NCI-H524 treated with DMSO at 0.1 percent for 48 hours (cell line): ENCODE measurements at regions not wholly inside any gene's neighbourhood (a gene's known extent, or its start where the extent isn't known, plus 50 kb on each side); places are given as distances from the start of the nearest gene placed in this dataset.

Experiments
- DNase-seq: peaks from one replicate; lab custom pipeline; 2025; lab: John Stamatoyannopoulos, UW

GRCh38 chr15:46856839-46857502, 860.3 kb upstream of the SEMA6D start:
- DNase-seq: no peak

DNA sequence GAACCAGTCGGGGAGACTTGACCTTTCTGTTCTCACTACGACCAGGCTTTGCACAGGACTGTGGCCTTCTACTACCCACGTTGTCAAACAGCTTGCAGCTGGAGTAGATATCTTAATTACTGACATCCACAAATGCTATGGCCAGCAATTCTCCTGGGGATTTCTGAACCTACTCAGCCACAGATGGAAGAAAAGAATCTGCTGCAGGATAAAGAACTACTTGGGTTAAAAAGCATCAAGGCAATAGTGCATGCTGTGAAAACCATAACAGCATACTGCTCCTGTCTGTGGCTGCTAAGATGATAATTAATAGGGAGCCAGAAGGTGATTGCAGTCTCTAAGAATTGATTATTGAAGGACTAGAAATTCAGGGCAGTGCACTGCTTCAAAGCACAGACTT, 859.2 kb upstream of the SEMA6D start:
- DNase-seq: peak; percentile 86

DNA sequence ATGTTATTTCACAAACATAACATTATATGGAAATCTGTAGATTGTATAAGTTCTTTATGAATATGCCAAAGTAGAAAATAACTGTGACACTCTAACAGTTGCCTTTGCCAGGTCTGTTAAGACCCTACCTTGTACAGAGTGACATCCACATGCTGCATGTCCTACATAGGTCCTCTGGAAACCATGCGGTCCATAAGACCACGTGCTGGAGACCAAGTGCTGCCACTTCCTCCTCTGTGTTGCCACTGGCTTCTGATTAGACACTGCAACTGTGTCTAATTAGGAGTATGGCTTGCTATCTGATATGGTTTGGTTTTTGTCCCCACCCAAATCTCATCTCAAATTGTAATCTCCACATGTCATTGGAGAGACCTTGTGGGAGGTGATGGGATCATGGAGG, 855.5 kb upstream of the SEMA6D start:
- no peak for DNase-seq

DNA sequence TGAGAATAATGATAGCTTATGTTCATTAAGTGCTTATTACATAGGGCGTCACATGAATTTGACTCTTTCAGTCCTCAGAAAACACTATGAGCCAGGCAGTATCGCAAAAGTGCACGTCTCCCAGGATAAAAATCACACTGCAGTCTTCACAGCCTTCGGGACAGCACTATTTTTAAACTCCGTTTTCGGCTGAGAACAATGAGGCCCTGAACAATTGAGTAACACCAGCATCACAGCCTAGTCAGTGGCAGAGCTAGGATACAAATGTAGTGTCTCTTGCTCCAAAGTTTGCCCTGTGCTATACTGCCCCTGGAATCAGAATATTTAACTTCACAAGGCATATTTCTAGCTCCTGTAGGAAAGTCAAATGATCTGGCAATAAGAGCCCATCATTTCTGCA, 852.1 kb upstream of the SEMA6D start:
- DNase-seq: no peak

DNA sequence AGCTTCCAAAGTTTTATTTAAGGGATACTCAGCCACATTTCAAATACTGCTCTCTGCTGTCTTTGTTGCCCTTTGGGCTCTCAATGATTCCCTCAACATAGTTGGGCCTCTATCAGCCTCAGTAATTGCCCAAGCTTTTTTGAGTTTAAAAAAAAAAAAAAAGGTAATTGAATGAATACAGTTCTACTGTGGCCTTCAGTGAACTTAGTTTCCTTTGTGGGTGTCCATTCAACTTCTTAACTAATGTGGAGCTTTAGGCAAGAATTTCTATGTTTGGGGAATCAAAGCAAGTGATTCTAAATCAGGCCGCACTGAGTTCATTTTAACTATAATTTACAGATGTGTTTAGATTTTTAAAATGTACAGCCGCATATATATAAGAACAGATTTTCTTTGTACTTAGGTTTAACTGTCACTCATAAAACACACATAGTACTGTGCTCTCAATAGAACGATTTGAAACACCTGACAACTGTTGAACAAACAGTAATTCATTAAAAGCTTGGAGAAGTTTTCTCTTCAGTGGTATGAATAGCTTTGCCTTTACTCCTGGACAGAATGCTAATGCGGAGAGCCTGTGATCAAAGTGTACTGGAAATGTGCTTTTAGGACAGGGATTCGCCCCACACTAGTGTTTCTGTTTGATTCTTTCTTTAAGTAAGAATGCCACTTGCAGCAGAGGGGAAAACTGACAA, 844.9 kb upstream of the SEMA6D start:
- DNase-seq: no peak

DNA sequence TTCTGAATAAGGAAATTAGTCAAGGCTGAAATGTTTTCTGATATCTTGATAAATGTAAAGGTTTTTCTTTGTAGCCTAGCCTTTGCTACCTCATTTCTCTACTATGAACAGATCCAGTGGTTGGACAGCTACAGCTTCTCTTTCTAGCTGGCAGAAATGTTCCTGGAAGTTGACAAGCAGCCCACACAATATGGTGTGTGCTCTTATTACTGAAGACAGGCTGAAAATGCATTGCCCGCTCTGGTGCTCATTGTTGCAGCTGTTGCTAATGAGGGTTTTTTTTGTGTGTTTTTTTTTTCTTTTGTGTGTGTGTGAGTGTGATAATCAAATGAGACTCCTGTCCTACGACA, 844.3 kb upstream of the SEMA6D start:
- DNase-seq: no peak

GRCh38 chr15:46879032-46879770, 838.1 kb upstream of the SEMA6D start:
- DNase-seq: no peak

DNA sequence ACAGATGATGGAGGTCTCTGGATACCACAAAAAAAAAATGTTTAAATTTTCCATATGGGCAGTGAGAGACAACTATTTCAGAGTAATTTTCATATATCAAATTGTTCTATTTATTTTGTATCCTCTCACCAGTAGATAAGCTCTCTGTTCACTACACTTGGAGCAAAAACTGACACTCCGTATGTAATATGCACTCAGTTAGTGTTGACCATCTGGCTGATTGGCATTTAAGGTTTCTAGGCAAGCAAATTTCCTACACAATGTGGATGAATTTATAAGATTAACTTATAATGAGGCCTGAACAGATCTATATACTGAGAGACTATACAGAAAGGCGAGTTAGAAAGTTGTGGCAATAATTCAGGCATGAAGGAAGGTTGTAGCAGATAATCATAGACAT, 836.5 kb upstream of the SEMA6D start:
- DNase-seq: no peak

DNA sequence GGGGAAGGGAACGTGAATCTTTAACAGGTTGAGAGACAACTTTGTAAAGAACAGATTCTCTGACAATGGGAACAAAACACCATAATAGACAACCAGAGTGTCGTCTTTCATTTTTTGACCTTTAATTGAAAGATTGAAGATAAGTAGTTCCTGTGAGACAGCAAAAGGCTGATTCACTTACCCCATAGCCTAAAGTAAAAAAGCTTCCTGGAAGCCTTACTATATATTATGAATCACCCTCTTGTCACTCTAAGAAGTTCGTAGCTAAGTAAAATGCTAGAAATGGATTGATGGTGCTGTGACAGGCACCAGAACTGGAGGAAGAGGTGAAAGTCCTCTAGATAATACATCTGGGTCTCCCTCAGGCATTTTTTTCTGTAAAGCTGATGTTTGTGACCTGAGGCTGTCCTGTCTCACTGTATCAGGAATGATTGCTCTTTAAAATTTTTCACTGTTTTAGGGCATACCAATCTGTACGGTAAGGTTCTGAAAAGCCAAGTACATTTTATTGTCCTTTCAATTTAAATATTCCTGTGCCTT, 824.6 kb upstream of the SEMA6D start:
- DNase-seq: no peak

- DNase-seq: no peak
Measured at GRCh38 chr15:46894644-46895043, 822.7 kb upstream of the SEMA6D start.

DNA sequence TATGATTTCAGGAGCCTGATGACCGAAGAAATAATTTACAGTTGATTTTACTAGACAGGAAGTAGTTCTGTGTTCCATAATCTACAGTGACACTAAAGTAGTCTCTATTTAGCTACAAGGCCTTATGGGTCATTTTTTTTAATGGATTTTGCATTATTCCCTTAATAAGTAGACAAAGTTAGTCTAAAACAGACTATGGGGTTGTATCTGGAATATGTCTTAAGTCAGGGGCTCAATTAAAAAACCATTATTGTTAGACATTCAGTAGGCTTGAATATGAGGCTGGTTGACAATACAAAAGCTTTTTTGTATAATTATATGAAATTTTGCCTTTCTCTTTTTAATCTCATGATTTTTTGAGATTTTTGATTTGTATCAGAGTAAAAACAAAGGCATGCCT, 820.0 kb upstream of the SEMA6D start:
- DNase-seq: no peak

DNA sequence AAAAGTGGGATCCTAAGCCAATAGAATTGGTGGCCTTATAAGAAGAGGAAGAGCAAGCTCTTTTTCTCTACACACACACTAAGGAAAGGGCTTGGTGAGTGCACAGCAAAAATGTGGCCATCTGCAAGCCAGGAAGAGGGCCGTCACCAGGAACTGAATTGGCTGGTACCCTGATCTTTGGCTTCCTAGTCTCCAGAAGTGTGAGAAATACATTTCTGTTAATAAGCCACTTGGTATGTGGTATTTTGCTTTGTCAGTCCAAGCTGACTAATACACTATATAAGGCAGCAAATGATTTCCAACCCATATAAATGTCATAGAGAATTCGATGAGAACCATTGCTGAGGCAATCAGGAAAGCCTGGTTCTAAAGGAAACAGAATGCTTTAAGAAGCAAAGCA, 816.3 kb upstream of the SEMA6D start:
- no peak for DNase-seq

- DNase-seq: no peak
Measured at GRCh38 chr15:46917721-46918252, 799.5 kb upstream of the SEMA6D start.

DNA sequence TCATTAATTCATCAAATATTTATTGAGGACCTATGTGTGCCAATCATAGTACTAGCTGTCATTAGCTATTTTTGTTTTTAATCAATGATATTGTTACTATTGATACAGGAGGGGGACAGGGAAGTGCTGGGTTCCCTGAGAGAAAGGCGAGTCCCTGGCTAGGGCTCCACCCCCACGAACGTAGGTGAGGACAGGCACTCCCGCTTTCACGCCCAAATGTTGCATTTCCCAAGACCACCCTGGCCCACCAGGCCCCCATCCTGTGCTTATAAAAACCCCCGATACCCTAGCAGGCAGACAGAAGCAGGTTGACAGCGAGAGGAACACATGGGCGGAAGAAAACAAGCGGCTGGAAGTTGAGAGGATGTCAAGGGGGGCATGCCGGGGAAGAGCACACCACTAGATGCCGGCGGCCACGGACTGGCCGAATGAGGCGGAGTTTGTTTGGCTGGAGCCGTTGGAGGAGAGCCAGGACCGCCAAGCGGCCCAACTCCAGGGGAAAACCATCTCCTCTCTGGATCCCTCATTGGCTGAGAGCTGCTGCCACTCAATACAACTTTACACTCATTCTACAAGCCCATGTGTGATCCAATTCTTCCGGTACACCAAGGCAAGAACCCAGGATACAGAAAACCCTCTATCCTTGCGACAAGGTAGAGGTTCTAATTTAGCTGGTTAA, 798.7 kb upstream of the SEMA6D start:
- DNase-seq: no peak

DNA sequence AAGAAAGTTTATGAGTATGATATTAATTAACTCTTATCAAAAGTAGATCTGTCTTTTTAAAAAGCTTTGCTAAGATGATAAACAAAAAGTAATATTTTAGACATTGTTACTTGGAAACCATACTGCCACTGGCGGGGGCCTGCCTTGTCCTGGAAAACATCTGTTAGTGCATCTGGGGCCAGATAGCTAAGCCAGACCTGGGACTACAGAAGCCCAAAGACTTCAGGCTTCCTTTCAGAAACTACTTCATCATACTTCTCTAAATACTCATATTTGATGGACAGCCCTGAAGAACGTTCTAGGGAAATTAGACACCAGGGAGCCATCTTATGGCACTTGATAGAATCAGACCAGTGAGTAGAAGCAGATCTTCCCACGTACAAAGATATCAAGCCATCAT, 795.4 kb upstream of the SEMA6D start:
- peak; percentile 17 for DNase-seq

- no peak for DNase-seq
Measured at GRCh38 chr15:46930426-46930825, 786.9 kb upstream of the SEMA6D start.

DNA sequence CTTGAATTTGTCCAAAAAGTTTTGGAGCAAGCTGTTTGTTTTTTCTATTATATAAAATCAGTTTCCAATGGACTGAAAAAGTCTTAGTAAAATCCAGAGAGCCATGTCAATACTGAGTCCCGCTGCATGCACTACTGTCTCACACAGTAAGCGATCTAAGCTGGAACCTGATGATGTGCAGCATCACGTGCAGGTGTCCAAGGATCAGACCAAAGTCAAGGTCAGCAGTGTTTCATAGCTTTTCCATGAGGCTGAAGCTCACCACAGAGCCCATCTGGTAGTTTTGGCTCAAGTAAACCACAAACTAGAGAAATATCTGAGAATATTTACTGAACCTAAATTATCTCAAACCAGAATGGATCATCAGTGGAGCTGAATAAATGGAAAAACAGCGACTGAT, 784.0 kb upstream of the SEMA6D start:
- no peak for DNase-seq

DNA sequence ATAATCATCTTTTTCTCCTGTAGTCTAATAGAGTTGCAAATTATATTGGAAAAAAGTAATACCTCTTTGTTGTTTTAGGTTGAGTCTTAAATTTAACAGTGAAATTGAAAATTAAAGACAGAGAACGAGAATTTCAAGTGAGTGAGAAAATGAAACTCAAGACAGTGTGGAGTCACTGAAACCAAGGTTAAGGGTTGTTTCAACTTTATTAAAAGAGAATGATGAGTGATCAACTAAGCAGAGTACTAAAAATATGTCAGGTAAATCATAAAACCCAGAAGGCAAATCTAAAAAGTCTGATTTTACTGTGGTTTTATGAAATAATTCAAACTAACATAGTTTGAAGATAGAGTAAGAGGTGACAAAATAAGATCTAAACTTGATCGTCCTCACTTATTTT, 782.5 kb upstream of the SEMA6D start:
- DNase-seq: no peak

GRCh38 chr15:46938169-46938568, 779.1 kb upstream of the SEMA6D start:
- DNase-seq: no peak

DNA sequence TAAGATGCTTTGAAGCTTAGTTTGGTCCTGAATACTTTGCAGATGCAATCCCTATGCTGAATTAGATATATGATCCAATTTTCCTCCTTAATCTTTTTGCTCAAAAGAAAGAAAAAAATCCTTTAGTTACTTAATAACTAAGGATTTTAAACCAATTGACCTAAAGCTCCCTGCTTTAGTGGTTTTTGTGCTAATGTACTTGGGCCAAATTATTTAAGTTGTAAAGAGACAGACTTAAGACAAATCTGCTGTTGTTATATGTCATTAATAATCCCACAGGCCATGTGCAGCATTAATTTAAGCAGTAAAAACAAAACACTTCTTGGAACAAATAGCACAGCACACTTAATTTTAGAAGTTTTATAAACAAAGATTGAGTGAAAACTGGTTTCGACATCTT, 776.1 kb upstream of the SEMA6D start:
- no peak for DNase-seq

DNA sequence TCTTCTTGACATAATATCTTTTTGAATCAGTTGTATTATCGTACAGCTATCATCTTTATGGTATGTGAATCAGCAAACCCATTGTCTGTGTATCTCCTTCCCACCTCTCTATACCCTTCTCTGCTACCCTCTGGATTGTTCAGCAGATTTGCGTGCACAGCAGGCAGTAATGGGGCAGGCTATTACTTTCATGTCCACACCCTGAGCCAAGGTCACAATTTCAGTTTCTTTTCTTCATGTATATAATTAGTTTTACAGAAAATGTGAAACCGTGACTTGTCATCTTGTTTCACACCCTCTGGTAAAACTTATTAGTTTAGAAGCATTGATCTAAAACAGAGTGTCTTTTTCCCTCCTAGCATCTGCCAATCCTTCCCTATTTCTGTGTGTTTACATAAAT, 770.4 kb upstream of the SEMA6D start:
- no peak for DNase-seq

DNA sequence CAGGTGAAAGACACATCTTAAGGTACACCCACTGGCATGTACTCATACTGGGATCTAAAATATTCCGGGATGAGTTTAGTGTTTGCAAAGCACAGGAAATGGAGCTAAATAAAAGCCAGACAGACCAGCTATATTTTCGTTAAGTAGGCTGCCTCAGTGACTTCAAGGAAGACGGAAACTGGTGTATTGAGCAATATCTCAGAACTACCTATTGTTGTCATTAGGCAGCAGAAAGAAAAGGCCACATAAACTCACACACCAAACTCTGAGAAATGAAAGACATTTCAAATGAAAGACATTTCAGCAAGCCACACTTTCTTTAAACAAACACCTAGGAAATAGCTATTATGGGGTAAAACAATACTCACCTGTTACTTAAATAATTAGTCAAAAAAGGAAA, 761.7 kb upstream of the SEMA6D start:
- no peak for DNase-seq
